GM12864 (cell line): ENCODE measurements at regions not wholly inside any gene's neighbourhood (a gene's known extent, or its start where the extent isn't known, plus 50 kb on each side); places are given as distances from the start of the nearest gene placed in this dataset.

Source experiments
- DNase-seq: peaks from one replicate; pipeline ENCODE4 v3.0.0-alpha.2; 2011; ENCODE audit warnings: low read depth
- H3K4me3 ChIP-seq: 2 replicates; pipeline ENCODE4 v1.5.1; 2011; ENCODE audit warnings: mild to moderate bottlenecking, low read depth, low read length, control low read depth
- CTCF ChIP-seq: IDR thresholded peaks from 2 replicates; pipeline ENCODE4 v1.5.1; 2011; ENCODE audit warnings: low read depth, mild to moderate bottlenecking, moderate library complexity, low read length, control low read depth, inconsistent platforms; ENCODE audit errors: missing control alignments

- DNase-seq = no peak
Observed at GRCh38 chr18:44227501-44227900, 453.2 kb upstream of the SETBP1 start.

GRCh38 chr18:44229693-44230108 lies 451.0 kb upstream of the SETBP1 start:
- DNase-seq = no peak

More at GRCh38 chr18:44227501-44227900, 453.2 kb upstream of the SETBP1 start:
- TF ChIP-seq CTCF = no peak
- no peak overlapping the region for H3K4me3 ChIP-seq

GRCh38 chr18:44231936-44232335 lies 448.8 kb upstream of the SETBP1 start:
- TF ChIP-seq CTCF = no peak
- no peak for DNase-seq
- H3K4me3 ChIP-seq = no peak overlapping the region

More at GRCh38 chr18:44229693-44230108, 451.0 kb upstream of the SETBP1 start:
- no peak overlapping the region for H3K4me3 ChIP-seq
- TF ChIP-seq CTCF = no peak

- TF ChIP-seq CTCF = no peak
- DNase-seq = no peak
- H3K4me3 ChIP-seq = no peak overlapping the region
Observed at GRCh38 chr18:44232500-44232899, 448.2 kb upstream of the SETBP1 start.

GRCh38 chr18:44238454-44238853 lies 442.2 kb upstream of the SETBP1 start:
- no peak overlapping the region for H3K4me3 ChIP-seq
- no peak for TF ChIP-seq CTCF
- no peak for DNase-seq

GRCh38 chr18:44238911-44239310 lies 441.8 kb upstream of the SETBP1 start:
- no peak overlapping the region for H3K4me3 ChIP-seq
- no peak for TF ChIP-seq CTCF
- DNase-seq = no peak

GRCh38 chr18:44241020-44241419 lies 439.7 kb upstream of the SETBP1 start:
- no peak for TF ChIP-seq CTCF
- DNase-seq = no peak
- no peak overlapping the region for H3K4me3 ChIP-seq
